Kidney epithelial cell (primary cell): ENCODE measurements at regions not wholly inside any gene's neighbourhood (a gene's known extent, or its start where the extent isn't known, plus 50 kb on each side); places are given as distances from the start of the nearest gene placed in this dataset.

Experiments
- DNase-seq: peaks from one replicate; pipeline ENCODE4 v3.0.0-alpha.2; 2010; ENCODE audit warnings: low read depth
- H3K27me3 ChIP-seq: 2 replicates; pipeline ENCODE4 v1.6.0; 2011; ENCODE audit warnings: low read length; ENCODE audit not compliant: control insufficient read depth, insufficient read depth
- H3K36me3 ChIP-seq: 2 replicates; pipeline ENCODE4 v1.5.1; 2011; ENCODE audit warnings: low read length; ENCODE audit not compliant: control insufficient read depth, insufficient read depth
- H3K4me3 ChIP-seq: 2 replicates; pipeline ENCODE4 v1.5.1; 2011; ENCODE audit warnings: low read depth, mild to moderate bottlenecking, control low read depth, low read length
- TF ChIP-seq, protein P1 (sequence below): IDR thresholded peaks from 2 replicates; pipeline ENCODE4 v1.5.1; 2011; ENCODE audit warnings: mild to moderate bottlenecking, moderate library complexity, low read length, control low read depth, inconsistent platforms; ENCODE audit not compliant: insufficient read depth, poor library complexity, severe bottlenecking

DNA sequence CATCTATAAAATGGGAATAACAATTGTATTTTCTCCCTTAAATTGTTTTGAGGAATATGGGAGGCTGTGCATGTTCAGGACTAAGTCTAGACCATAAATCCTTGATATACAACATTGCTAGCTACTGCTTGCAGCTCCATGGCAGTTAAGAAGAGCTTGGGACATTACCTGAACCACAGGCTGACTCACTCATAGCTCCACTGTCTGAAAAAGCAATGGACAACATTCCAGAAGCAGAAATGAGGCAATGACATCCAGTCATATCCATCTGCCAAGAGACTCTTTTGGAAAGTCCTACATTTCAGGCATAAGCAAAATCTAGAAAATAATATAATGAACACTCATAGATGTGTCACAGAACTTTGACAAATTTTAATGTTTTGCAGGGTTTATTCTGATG, 167.3 kb upstream of the LEF1 start:
- Histone ChIP-seq H3K36me3 (no peaks in the 10 kb centered on the region), H3K4me3 (no peak overlapping the region), H3K27me3 (no peaks in the 10 kb centered on the region)
- TF ChIP-seq, protein P1, sequence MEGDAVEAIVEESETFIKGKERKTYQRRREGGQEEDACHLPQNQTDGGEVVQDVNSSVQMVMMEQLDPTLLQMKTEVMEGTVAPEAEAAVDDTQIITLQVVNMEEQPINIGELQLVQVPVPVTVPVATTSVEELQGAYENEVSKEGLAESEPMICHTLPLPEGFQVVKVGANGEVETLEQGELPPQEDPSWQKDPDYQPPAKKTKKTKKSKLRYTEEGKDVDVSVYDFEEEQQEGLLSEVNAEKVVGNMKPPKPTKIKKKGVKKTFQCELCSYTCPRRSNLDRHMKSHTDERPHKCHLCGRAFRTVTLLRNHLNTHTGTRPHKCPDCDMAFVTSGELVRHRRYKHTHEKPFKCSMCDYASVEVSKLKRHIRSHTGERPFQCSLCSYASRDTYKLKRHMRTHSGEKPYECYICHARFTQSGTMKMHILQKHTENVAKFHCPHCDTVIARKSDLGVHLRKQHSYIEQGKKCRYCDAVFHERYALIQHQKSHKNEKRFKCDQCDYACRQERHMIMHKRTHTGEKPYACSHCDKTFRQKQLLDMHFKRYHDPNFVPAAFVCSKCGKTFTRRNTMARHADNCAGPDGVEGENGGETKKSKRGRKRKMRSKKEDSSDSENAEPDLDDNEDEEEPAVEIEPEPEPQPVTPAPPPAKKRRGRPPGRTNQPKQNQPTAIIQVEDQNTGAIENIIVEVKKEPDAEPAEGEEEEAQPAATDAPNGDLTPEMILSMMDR, result no peak
- peak; percentile 72 for DNase-seq

DNA sequence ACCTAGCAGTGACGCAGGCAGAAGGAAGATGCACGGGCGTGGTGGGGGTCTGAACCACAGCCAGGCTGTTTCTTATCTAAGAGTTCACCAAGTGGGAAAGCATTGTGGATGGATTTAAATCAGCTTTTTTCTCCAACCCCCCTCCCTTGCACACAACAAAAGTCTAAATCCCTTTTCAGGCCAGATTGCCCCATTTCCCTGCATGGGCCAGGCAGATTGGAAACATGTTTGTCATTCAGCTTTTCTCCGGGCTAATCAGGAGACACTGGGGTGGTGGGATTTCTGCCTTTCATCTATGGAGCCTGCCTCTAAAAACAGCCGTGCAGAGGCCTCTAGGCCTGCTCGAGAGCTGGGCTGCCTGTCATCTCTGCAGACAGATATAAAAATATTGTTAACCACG, 166.3 kb upstream of the LEF1 start:
- H3K36me3 ChIP-seq, result no peaks in the 10 kb centered on the region
- no peaks in the 10 kb centered on the region for H3K27me3 ChIP-seq
- no peak for DNase-seq
- TF ChIP-seq, protein P1, result no peak
- no peak overlapping the region for H3K4me3 ChIP-seq

GRCh38 chr4:108334031-108334430, 165.3 kb upstream of the LEF1 start:
- no peak for DNase-seq
- Histone ChIP-seq H3K36me3 (no peaks in the 10 kb centered on the region), H3K27me3 (no peaks in the 10 kb centered on the region), H3K4me3 (no peak overlapping the region)
- TF ChIP-seq, protein P1, result no peak

DNA sequence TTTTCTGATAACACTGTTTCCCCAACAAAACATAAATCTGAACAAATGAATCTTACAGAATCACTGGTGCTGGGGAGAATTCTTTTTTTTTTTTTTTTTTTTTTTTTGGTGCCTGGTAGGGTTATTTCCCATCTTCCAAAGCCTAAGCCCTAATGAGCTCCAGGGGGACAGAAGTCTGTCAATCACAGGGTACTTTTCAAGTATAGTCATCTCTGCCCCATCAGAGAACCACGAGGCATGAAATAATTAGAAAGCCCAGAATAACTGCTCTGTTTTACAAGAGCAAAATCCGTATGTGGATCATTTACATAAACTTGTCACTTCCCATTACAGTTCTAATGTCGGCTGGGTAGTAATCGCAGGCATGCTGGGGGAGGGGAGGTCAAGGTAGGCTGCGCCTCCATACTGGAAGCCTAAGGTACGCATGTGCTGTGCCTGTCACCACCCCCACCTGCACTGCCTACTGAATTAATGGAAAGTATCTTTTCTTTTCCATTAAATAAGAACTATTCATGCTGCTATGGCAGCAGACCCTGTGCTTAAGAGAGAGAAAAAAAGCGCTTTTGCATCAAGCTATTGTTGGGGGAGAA, 164.7 kb upstream of the LEF1 start:
- Histone ChIP-seq H3K4me3 (no peak overlapping the region), H3K27me3 (no peaks in the 10 kb centered on the region), H3K36me3 (no peaks in the 10 kb centered on the region)
- TF ChIP-seq, protein P1, result no peak
- no peak for DNase-seq

DNA sequence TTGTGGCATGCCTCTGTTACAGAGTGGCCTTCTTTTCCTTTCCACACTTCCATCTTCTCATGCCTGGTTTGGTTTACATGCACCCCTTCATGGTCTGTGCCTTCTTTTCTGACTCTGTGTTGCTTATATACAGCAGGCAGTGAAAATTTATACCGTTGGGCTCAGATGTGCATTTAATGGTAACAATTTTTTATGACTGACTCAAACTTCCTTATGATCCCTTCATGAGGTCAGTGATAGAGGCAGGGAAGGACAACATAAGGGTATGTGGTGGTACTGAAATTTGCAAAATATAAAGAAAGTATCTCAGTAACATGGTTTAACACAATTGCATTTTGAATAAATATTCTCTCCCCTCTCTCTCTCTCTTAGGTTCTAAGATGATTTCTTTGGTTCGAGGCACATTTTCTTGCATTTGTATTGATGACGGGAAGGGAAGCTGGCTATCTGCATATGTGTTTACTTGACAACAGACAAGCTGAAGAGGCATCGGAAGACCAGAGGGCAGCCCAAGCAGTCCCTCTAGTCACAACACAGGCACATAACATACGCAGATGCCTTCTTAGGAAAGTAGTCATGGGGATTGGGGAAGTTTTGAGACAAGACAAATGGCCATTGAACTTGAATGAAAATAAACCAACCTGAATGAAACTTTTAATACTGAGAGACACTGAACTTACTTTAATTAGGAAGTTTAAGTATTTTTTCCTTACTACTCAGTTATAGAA, 163.3 kb upstream of the LEF1 start:
- DNase-seq, result no peak
- Histone ChIP-seq H3K4me3 (no peak overlapping the region), H3K36me3 (no peaks in the 10 kb centered on the region), H3K27me3 (no peaks in the 10 kb centered on the region)
- TF ChIP-seq, protein P1, result no peak

GRCh38 chr4:108328383-108328732, 159.6 kb upstream of the LEF1 start:
- Histone ChIP-seq H3K27me3 (no peaks in the 10 kb centered on the region), H3K36me3 (no peaks in the 10 kb centered on the region), H3K4me3 (no peak overlapping the region)
- no peak for DNase-seq
- TF ChIP-seq, protein P1, result no peak
